OCI-LY7 (cell line): ENCODE measurements at regions not wholly inside any gene's neighbourhood (a gene's known extent, or its start where the extent isn't known, plus 50 kb on each side); places are given as distances from the start of the nearest gene placed in this dataset.

Source experiments
- CTCF ChIP-seq: fragments of 200-600 bp; sonication (generic); conservative IDR thresholded peaks from 2 replicates; pipeline ENCODE4 v1.5.1; 2014; ENCODE audit warnings: mild to moderate bottlenecking, antibody characterized with exemption, low read length, moderate library complexity, mixed read lengths
- EZH2phosphoT487 ChIP-seq: fragments of 200-600 bp; sonication (generic); IDR thresholded peaks from 2 replicates; pipeline ENCODE4 v1.6.1; 2018; ENCODE audit warnings: low read depth, borderline replicate concordance, mild to moderate bottlenecking, mixed run types, antibody characterized with exemption, low read length, moderate library complexity, mixed read lengths

GRCh38 chr2:128702616-128703015 is 383.9 kb upstream of the HS6ST1 start:
- TF ChIP-seq CTCF (no peak), EZH2phosphoT487 (no peak)
